Stimulated activated naive CD8-positive, alpha-beta T cell treated with anti-CD3 and anti-CD28 coated beads, Interleukin-15, Interleukin-2, amounts not matched to agents 100 ng/mL and 50 ng/mL, for 24 hours (primary cell): ENCODE measurements at regions not wholly inside any gene's neighbourhood (a gene's known extent, or its start where the extent isn't known, plus 50 kb on each side); places are given as distances from the start of the nearest gene placed in this dataset.
"Not testable (repeated sequence)": the region's sequence is repeated elsewhere in the genome, so short reads cannot be mapped to it uniquely, and the experiment has no call there.

Experiments used
- H3K27ac Mint-ChIP-seq: one replicate; pipeline ENCODE4 v1.8.0; 2021; ENCODE audit warnings: mild to moderate bottlenecking, mixed read lengths
- H3K27me3 Mint-ChIP-seq: one replicate; pipeline ENCODE4 v1.8.0; 2021; ENCODE audit warnings: mixed read lengths
- H3K36me3 Mint-ChIP-seq: one replicate; pipeline ENCODE4 v1.8.0; 2021; ENCODE audit warnings: low read depth, mixed read lengths
- H3K4me1 Mint-ChIP-seq: one replicate; pipeline ENCODE4 v1.8.0; 2021; ENCODE audit warnings: low read depth, mixed read lengths
- H3K4me3 Mint-ChIP-seq: one replicate; pipeline ENCODE4 v1.8.0; 2021; ENCODE audit warnings: mild to moderate bottlenecking, mixed read lengths
- H3K9me3 Mint-ChIP-seq: one replicate; pipeline ENCODE4 v1.8.0; 2021; ENCODE audit warnings: mixed read lengths

GRCh38 chr2:220764171-220764570 is 807.9 kb downstream of the EPHA4 start:
- H3K4me3 Mint-ChIP-seq = no peak overlapping the region
- peaks cover 3% of the 10 kb centered on the region for H3K9me3 Mint-ChIP-seq
- no peaks in the 10 kb centered on the region for H3K4me1 Mint-ChIP-seq
- H3K36me3 Mint-ChIP-seq = no peaks in the 10 kb centered on the region
- no peak overlapping the region for H3K27ac Mint-ChIP-seq
- no peaks in the 10 kb centered on the region for H3K27me3 Mint-ChIP-seq

- no peaks in the 10 kb centered on the region for H3K9me3 Mint-ChIP-seq
- no peak overlapping the region for H3K27ac Mint-ChIP-seq
- H3K27me3 Mint-ChIP-seq = no peaks in the 10 kb centered on the region
- H3K36me3 Mint-ChIP-seq = no peaks in the 10 kb centered on the region
- H3K4me1 Mint-ChIP-seq = no peaks in the 10 kb centered on the region
- no peak overlapping the region for H3K4me3 Mint-ChIP-seq
Measured at GRCh38 chr2:220767591-220768255, 804.4 kb downstream of the EPHA4 start.

- H3K27ac Mint-ChIP-seq = no peak overlapping the region
- H3K4me3 Mint-ChIP-seq = no peak overlapping the region
- H3K36me3 Mint-ChIP-seq = no peaks in the 10 kb centered on the region
- H3K27me3 Mint-ChIP-seq = no peaks in the 10 kb centered on the region
- H3K9me3 Mint-ChIP-seq = peaks cover 5% of the 10 kb centered on the region
- H3K4me1 Mint-ChIP-seq = no peaks in the 10 kb centered on the region
Measured at GRCh38 chr2:220775856-220776488, 796.1 kb downstream of the EPHA4 start.

GRCh38 chr2:220779076-220779475 is 793.0 kb downstream of the EPHA4 start:
- H3K4me1 Mint-ChIP-seq, H3K36me3 Mint-ChIP-seq, H3K9me3 Mint-ChIP-seq, H3K27ac Mint-ChIP-seq, H3K27me3 Mint-ChIP-seq, H3K4me3 Mint-ChIP-seq: not testable (repeated sequence)

- H3K4me3 Mint-ChIP-seq = no peak overlapping the region
- peaks cover 5% of the 10 kb centered on the region for H3K9me3 Mint-ChIP-seq
- H3K4me1 Mint-ChIP-seq = no peaks in the 10 kb centered on the region
- H3K27ac Mint-ChIP-seq = no peak overlapping the region
- H3K36me3 Mint-ChIP-seq = no peaks in the 10 kb centered on the region
- H3K27me3 Mint-ChIP-seq = no peaks in the 10 kb centered on the region
Measured at GRCh38 chr2:220779511-220779910, 792.6 kb downstream of the EPHA4 start.

GRCh38 chr2:220779931-220780330 is 792.2 kb downstream of the EPHA4 start:
- no peaks in the 10 kb centered on the region for H3K36me3 Mint-ChIP-seq
- H3K27me3 Mint-ChIP-seq = no peaks in the 10 kb centered on the region
- no peaks in the 10 kb centered on the region for H3K4me1 Mint-ChIP-seq
- H3K27ac Mint-ChIP-seq = no peak overlapping the region
- H3K4me3 Mint-ChIP-seq = no peak overlapping the region
- peaks cover 5% of the 10 kb centered on the region for H3K9me3 Mint-ChIP-seq

- Mint-ChIP-seq H3K9me3 (peaks cover 5% of the 10 kb centered on the region), H3K4me1 (no peaks in the 10 kb centered on the region), H3K36me3 (no peaks in the 10 kb centered on the region)
Measured at GRCh38 chr2:220781622-220782241, 790.4 kb downstream of the EPHA4 start.

GRCh38 chr2:220782609-220783113 is 789.4 kb downstream of the EPHA4 start:
- Mint-ChIP-seq H3K27ac (no peak overlapping the region), H3K27me3 (no peaks in the 10 kb centered on the region), H3K4me1 (no peaks in the 10 kb centered on the region), H3K4me3 (no peak overlapping the region), H3K36me3 (no peaks in the 10 kb centered on the region), H3K9me3 (peaks cover 5% of the 10 kb centered on the region)

More at GRCh38 chr2:220781622-220782241, 790.4 kb downstream of the EPHA4 start:
- H3K27ac Mint-ChIP-seq = no peak overlapping the region
- no peak overlapping the region for H3K4me3 Mint-ChIP-seq
- H3K27me3 Mint-ChIP-seq = no peaks in the 10 kb centered on the region

GRCh38 chr2:220783671-220784070 is 788.4 kb downstream of the EPHA4 start:
- H3K4me1 Mint-ChIP-seq = no peaks in the 10 kb centered on the region
- H3K27me3 Mint-ChIP-seq = no peaks in the 10 kb centered on the region
- no peak overlapping the region for H3K4me3 Mint-ChIP-seq
- H3K27ac Mint-ChIP-seq = no peak overlapping the region
- no peaks in the 10 kb centered on the region for H3K9me3 Mint-ChIP-seq
- no peaks in the 10 kb centered on the region for H3K36me3 Mint-ChIP-seq

- Mint-ChIP-seq H3K4me3 (no peak overlapping the region), H3K9me3 (peaks cover 5% of the 10 kb centered on the region), H3K27ac (no peak overlapping the region), H3K27me3 (no peaks in the 10 kb centered on the region), H3K4me1 (no peaks in the 10 kb centered on the region), H3K36me3 (no peaks in the 10 kb centered on the region)
Measured at GRCh38 chr2:220785178-220785577, 786.9 kb downstream of the EPHA4 start.

GRCh38 chr2:220786216-220786615 is 785.9 kb downstream of the EPHA4 start:
- H3K4me3 Mint-ChIP-seq = no peak overlapping the region
- H3K9me3 Mint-ChIP-seq = peaks cover 5% of the 10 kb centered on the region
- H3K27me3 Mint-ChIP-seq = no peaks in the 10 kb centered on the region

GRCh38 chr2:220787251-220787650 is 784.9 kb downstream of the EPHA4 start:
- no peaks in the 10 kb centered on the region for H3K4me1 Mint-ChIP-seq
- H3K27me3 Mint-ChIP-seq = no peaks in the 10 kb centered on the region
- H3K4me3 Mint-ChIP-seq = no peak overlapping the region
- peaks cover 5% of the 10 kb centered on the region for H3K9me3 Mint-ChIP-seq
- no peaks in the 10 kb centered on the region for H3K36me3 Mint-ChIP-seq
- H3K27ac Mint-ChIP-seq = no peak overlapping the region

More at GRCh38 chr2:220786216-220786615, 785.9 kb downstream of the EPHA4 start:
- Mint-ChIP-seq H3K4me1 (no peaks in the 10 kb centered on the region), H3K36me3 (no peaks in the 10 kb centered on the region), H3K27ac (no peak overlapping the region)

- Mint-ChIP-seq H3K36me3 (no peaks in the 10 kb centered on the region), H3K4me1 (no peaks in the 10 kb centered on the region), H3K4me3 (no peak overlapping the region)
Measured at GRCh38 chr2:220789961-220790360, 782.1 kb downstream of the EPHA4 start.

GRCh38 chr2:220795705-220796104 is 776.4 kb downstream of the EPHA4 start:
- Mint-ChIP-seq H3K27ac (no peak overlapping the region), H3K4me3 (no peak overlapping the region), H3K27me3 (no peaks in the 10 kb centered on the region), H3K36me3 (no peaks in the 10 kb centered on the region), H3K4me1 (no peaks in the 10 kb centered on the region), H3K9me3 (no peaks in the 10 kb centered on the region)

More at GRCh38 chr2:220789961-220790360, 782.1 kb downstream of the EPHA4 start:
- H3K9me3 Mint-ChIP-seq = peaks cover 5% of the 10 kb centered on the region
- H3K27ac Mint-ChIP-seq = no peak overlapping the region
- no peaks in the 10 kb centered on the region for H3K27me3 Mint-ChIP-seq

GRCh38 chr2:220811115-220811514 is 761.0 kb downstream of the EPHA4 start:
- Mint-ChIP-seq H3K4me3 (no peak overlapping the region), H3K9me3 (peaks cover 3% of the 10 kb centered on the region), H3K27me3 (no peaks in the 10 kb centered on the region), H3K36me3 (no peaks in the 10 kb centered on the region), H3K4me1 (no peaks in the 10 kb centered on the region), H3K27ac (no peak overlapping the region)
